ENCODE measurements at regions not wholly inside any gene's neighbourhood (a gene's known extent, or its start where the extent isn't known, plus 50 kb on each side); places are given as distances from the start of the nearest gene placed in this dataset.

GRCh38 chrX:40303256-40304077 lies 205.7 kb upstream of the BCOR start:
- TF ChIP-seq NCOA1 (CRISPR knock-in tag; IDR thresholded peaks at IDR 0.05) = no peak
- no peak for TF ChIP-seq FOXP4 (CRISPR knock-in tag; IDR thresholded peaks at IDR 0.05)
- no peak for TF ChIP-seq SIN3A (IDR thresholded peaks at IDR 0.05; ENCODE audit: borderline replicate concordance, low read depth, low read length)
- TF ChIP-seq HMG20A (CRISPR knock-in tag; IDR thresholded peaks at IDR 0.05; ENCODE audit: borderline replicate concordance) = no peak
- no peak for TF ChIP-seq ASH2L (IDR thresholded peaks at IDR 0.05; ENCODE audit: insufficient read length, low read depth, low read length)
- TF ChIP-seq JUNB (CRISPR knock-in tag; IDR thresholded peaks at IDR 0.05; ENCODE audit: borderline replicate concordance) = no peak
- no peak for TF ChIP-seq POLR2A (IDR thresholded peaks at IDR 0.05; ENCODE audit: insufficient read depth in 1 of 2, low read depth in 2 of 2, low read length in 2 of 2)
- TF ChIP-seq ZBTB7A (CRISPR knock-in tag; IDR thresholded peaks at IDR 0.05) = no peak
- no peak for TF ChIP-seq ZNF607 (CRISPR knock-in tag; IDR thresholded peaks at IDR 0.05; ENCODE audit: borderline replicate concordance)
- TF ChIP-seq CTCF (CRISPR knock-in tag; IDR thresholded peaks at IDR 0.05) = no peak
- TF ChIP-seq ZNF18 (CRISPR knock-in tag; IDR thresholded peaks at IDR 0.05; ENCODE audit: insufficient replicate concordance) = no peak

Measured in HepG2 (cell line).